DMS153 treated with DMSO at 0.1 percent for 48 hours (cell line): ENCODE measurements at regions not wholly inside any gene's neighbourhood (a gene's known extent, or its start where the extent isn't known, plus 50 kb on each side); places are given as distances from the start of the nearest gene placed in this dataset.

Experiments used
- DNase-seq: peaks from one replicate; lab custom pipeline; 2025; ENCODE audit not compliant: unreplicated experiment; lab: John Stamatoyannopoulos, UW

GRCh38 chr4:3852309-3852708 lies 86.1 kb downstream of the ADRA2C start:
- DNase-seq: no peak

GRCh38 chr4:3852711-3853110 lies 86.5 kb downstream of the ADRA2C start:
- no peak for DNase-seq

GRCh38 chr4:3853388-3854035 lies 87.3 kb downstream of the ADRA2C start:
- DNase-seq: no peak

- no peak for DNase-seq
These were observed 88.5 kb downstream of the ADRA2C start for GRCh38 chr4:3854661-3855060.

GRCh38 chr4:3855646-3856045 lies 89.5 kb downstream of the ADRA2C start:
- no peak for DNase-seq

DNA sequence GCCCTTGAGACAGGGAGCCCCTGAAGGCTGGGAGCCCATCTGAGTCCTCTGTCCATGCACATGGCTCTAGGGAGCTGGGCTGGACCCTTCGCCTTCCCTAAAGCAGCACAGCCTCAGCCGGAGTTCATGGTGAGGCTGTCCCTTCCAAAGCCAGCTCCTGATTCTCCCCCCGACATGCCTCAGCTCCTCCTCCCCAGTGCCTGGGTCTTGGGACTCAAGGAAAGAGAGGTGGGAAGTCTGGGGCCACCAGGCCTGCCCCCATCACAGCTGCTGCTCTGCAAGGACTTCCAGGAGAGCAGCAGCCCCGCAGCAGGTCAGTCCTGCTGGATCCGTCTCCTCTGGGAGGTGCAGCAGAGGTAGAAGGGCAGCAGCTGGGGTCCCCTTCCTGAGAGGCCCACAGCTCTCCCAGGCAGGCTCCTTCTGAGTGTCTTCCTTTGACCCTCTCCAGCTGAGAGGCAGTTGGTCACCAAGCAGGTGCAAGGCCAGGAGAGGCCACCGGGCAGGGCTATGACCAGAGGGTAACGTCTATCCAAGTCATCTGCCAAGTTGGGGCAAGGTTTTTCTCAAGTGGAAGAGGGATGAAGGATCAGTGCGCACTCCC lies 90.5 kb downstream of the ADRA2C start:
- no peak for DNase-seq

GRCh38 chr4:3857269-3857926 lies 91.2 kb downstream of the ADRA2C start:
- no peak for DNase-seq

- no peak for DNase-seq
These were observed 92.0 kb downstream of the ADRA2C start for GRCh38 chr4:3858046-3858730.

DNA sequence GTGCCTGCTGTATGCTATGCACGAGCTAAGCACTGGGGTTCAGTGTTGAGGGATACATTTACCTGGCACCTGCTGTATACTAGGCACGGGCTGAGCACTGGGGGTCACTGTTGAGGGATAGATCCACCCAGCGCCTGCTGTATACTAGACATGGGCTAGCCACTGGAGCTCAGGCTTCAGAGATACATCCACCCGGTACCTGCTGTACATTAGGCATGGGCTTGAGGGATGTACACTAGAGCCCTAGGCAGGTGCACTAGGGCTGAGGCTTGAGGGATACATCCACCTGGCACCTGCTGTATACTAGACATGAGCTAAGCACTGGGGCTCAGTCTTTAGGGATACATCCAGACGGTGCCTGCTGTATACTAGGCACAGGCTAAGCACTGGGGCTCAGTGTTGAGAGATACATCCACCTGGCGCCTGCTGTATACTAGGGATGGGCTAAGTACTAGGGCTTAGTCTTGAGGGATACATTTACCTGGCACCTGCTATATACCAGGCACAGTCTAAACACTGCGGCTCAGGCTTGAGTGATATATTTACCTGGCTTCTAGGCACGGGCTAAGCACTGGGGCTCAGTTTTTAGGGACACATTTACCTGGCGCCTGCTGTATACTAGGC lies 92.7 kb downstream of the ADRA2C start:
- no peak for DNase-seq

DNA sequence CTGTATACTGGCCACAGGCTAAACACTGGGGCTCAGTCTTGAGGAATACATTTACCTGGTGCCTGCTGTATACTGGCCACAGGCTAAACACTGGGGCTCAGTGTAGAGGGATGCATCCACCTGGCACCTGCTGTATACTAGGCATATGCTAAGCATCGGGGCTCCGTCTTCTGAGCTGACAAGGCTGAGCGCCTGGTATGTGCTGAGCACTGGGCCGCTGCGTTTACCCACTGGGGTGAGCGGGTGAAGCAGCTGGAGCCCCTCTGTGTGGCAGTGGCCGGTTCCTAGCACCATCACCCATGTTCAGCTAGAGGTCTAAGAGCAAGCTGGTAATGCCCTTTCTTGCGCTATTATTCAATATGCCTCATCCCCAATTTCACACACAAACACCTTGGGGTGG lies 93.4 kb downstream of the ADRA2C start:
- DNase-seq: no peak

GRCh38 chr4:3860061-3860912 lies 94.1 kb downstream of the ADRA2C start:
- no peak for DNase-seq

GRCh38 chr4:3860913-3861636 lies 94.9 kb downstream of the ADRA2C start:
- no peak for DNase-seq

DNA sequence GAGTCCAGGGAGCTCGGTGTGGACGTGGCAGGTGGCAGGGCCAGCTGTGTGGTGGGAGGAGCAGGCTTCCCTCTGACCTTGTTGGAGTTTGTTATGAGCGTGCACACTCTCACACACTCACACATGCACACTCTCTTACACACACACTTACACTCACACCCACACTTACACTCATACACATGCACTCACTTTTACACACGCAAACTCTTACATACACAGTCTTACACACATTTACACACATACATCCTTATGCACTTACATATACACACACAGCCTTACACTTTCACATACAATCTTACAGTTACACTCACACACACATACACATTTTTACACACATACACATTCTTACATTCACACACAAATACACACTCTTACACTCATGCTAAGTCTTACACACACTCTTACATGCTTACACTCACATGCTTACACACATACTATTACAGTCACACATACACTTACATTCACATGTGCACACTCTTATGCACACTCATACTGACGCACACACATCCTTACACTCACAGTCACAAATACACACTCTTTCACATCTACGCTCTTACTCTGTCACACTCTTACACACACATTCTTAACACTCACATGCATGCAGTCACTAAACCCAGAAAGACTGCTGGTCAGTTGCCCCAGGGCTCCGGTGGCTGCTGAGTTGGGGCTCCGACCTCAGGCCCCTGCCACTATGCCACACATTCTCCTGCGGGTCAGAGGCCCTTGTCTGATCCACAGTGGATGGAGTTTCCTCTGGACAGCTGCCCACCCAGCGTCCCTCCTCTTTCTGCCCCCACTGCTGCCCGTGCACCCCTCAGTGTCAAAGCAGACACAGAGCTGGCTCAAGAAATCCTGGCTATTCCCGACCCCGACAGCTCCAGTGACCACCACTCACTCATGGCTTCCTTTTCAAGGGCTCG lies 95.8 kb downstream of the ADRA2C start:
- DNase-seq: no peak

DNA sequence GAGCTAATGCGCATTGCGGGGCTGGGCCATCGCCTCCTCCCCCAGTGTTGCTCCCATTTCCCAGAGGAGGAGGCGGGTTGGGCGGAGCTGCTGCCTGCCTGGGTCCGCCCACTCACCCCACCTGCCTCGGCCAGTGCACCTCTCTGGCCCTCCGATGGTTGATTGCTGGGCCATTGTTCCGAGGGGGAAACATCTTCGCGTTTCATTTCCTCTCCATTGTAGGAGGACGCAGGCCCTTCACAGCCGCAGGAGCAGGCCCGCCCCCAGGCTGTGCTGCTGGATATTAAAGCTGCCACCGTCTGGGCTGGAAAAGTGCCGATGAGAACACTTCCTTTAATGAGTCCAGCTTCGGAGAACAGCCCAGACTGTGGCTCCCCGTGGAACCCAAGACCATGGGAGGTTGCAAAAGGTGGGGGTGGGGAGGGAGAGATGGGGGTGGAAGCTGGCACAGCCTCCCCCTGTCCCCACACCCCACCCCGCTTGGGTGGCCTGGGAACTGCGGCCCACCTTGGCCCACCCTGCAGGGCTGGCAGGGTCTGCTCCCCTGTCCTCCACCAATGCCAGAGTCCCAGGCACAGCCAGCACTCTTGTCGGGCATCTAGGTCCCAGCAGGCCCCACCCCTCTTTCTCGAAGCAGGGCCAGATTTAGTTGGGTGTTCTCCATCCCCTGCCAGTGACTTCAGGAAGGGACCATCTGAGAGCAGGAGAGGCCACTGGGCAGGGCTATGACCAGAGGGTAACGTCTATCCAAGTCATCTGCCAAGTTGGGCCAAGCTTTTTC lies 96.6 kb downstream of the ADRA2C start:
- DNase-seq: no peak

DNA sequence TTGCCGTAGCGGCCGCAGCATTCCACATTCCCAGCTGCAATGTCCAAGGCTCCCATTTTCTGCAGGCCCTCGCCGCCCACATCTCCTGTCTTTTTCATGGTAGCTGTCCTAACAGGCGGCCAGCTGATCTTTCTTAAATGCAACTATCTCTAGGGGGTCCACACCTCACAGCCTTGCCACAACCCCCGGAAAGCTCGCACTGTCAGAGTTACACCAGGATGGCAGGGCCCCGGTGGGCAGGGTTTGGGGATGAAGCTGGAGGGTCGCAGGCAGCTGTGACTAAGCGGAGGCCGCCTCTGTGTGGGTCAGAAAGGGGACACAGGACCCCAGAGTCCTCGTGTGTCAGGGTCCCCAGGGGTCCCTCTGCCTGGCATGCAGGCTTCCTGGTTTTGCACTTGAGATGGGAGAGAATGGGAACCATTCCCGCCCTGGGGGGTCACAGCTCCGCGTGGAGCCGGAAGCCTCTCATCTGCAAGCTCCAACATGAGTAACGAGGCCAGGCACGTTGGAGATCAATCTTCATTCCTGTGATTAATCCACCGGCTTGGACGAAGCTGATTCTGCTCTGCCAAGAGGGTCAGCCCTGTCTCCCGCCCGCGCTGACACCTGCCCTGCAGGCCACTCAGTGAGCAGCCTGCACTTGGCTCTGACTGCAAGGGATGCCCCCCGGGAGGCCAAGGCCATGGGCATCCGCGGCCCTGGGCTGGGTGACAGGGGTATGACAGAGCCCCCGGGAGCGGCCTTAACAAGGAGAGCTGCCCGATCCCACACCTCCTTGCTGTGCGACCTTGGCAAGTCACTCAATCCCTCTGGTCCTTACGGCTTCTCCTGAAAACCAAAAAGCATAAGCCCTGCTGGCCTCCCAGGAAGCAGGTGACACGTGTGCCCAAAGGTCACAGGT lies 97.9 kb downstream of the ADRA2C start:
- no peak for DNase-seq

DNA sequence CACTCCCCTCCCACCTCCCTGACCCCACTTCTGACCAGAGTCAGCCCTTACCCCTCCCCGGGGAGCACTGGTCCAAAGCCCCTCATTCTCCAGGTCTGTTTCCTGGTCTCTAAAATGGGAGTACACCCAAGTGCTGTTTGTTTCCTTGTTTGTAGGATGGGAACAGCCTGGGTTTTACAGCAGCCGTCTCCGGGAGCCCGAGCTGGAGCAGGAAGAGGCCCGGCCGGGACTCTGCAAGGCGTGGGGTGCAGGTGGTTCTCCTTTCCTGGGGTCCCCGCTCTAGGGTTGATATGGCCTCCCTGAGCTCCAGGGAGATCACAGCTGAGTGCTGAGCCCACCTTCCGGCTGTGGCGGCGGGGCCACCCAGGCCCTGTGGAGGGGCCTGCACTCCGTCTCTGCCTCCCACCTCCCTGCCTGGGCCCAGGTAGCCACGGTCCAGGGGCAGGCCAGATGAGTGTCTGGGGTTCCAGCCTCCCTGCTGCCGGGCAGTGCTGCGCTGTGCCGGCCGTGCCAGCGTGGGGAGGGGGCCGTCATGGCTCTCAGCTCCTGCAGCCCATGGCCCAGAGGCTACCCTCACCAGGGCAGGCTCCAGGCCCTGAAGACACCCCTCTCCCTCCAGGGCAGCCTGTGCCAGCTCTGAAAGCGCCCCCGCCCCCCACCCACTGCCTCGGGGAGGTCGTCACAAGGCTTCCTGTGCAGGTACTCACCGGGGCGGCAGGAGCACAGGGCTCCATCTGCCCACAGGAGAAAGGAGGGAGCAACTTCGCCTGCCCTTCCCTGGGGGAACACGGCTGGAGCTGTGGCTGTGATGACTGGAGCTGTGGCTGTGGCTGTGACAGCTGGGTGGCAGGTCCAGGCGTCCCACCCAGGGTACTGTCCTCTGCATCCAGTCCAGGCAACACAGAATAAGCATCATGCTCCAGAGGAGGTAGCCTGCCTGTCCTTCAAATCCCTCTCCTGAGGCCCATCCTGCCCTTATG lies 98.8 kb downstream of the ADRA2C start:
- DNase-seq: no peak
